ENCODE measurements at regions not wholly inside any gene's neighbourhood (a gene's known extent, or its start where the extent isn't known, plus 50 kb on each side); places are given as distances from the start of the nearest gene placed in this dataset.
A peak's percentile ranks its signal among the peaks of the same experiment; 100 is the strongest.

DNA sequence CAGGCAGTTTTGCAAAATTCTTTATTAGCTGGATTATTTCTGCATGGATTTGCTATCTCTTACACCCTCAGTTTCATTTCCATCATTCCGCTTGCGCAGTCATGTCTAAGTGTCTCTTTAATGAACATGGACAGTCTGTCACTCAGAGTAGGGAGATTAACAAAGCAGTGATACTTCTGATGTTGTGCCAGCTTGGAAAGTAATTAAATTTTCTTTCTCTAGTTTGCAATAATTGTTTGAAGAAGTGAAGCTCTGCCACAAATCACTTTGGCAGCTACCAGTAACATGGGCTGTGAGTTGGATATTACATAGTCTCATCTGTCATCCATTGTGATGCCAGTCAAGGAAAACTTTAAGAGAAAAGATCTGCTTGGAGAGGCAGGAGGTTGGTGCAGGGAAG lies 324.8 kb upstream of the NWD2 start:
- H3K4me3 ChIP-seq (ENCODE audit: low read depth, low read length): no peak overlapping the region
- TF ChIP-seq, protein P1, sequence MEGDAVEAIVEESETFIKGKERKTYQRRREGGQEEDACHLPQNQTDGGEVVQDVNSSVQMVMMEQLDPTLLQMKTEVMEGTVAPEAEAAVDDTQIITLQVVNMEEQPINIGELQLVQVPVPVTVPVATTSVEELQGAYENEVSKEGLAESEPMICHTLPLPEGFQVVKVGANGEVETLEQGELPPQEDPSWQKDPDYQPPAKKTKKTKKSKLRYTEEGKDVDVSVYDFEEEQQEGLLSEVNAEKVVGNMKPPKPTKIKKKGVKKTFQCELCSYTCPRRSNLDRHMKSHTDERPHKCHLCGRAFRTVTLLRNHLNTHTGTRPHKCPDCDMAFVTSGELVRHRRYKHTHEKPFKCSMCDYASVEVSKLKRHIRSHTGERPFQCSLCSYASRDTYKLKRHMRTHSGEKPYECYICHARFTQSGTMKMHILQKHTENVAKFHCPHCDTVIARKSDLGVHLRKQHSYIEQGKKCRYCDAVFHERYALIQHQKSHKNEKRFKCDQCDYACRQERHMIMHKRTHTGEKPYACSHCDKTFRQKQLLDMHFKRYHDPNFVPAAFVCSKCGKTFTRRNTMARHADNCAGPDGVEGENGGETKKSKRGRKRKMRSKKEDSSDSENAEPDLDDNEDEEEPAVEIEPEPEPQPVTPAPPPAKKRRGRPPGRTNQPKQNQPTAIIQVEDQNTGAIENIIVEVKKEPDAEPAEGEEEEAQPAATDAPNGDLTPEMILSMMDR (conservative IDR thresholded peaks at IDR 0.05; ENCODE audit: low read depth, low read length): no peak
- DNase-seq (ENCODE audit: low read depth): no peak

DNA sequence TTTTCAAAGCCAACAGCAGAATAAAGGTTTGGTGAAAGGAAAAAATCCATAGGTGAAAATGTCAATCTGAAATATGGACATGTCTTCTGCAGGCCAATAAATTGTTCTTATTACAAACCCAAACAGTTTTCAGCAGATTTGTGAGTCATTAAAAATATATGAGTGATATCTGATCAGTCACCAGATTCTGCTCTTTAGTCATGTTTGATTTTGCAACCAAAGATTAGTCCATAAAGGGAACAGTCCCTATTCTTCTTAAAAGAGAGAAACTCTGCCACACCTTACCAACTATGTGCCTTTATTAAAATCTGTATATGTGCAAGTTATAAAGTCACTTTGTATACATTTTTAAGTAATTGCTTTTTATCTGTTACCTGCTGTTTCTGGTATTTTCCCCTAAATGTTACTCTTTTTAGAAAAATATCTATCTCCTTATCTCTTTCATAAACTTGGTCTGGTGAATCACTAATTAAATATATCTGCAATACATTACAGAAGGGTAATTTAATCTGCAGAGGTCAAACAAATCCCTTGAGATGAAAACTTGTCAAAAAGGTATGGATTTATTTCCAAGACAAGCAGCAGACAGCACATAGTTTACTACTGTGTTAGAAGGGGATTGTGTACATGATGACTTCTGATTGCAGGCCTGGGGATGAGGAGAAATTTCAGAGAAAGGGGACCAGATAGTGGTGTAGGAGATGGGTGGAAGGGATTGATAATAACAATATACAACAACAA lies 322.9 kb upstream of the NWD2 start:
- TF ChIP-seq, protein P1 (conservative IDR thresholded peaks at IDR 0.05; ENCODE audit: low read depth, low read length): no peak
- no peak overlapping the region for H3K4me3 ChIP-seq (ENCODE audit: low read depth, low read length)
- DNase-seq (ENCODE audit: low read depth): no peak

DNA sequence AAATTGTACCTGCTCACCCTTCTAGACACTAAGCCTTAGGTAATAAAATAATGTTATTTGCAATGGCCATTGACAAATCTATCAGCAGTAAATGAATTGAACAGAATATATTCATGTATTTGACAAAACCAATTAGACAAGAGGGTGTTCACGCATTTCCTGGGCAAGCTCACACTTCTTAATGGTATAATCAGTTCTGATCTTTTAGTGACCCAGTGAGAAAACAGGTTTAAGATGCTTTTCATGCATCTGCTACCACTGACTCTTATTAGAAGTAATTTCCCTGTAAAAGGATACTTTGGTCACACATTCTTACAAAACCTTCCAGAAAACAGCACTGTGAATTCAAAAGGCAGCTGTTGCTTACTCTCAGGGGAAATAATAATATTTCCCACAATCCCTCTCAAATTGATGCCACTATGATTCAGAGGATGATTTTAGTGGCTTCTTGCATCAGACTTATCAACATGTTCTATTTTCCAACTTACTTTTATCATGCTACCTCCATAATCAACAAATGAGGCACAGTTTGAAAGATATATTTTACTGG lies 313.9 kb upstream of the NWD2 start:
- TF ChIP-seq, protein P1 (conservative IDR thresholded peaks at IDR 0.05; ENCODE audit: low read depth, low read length): no peak
- DNase-seq (ENCODE audit: low read depth): no peak
- no peak overlapping the region for H3K4me3 ChIP-seq (ENCODE audit: low read depth, low read length)

DNA sequence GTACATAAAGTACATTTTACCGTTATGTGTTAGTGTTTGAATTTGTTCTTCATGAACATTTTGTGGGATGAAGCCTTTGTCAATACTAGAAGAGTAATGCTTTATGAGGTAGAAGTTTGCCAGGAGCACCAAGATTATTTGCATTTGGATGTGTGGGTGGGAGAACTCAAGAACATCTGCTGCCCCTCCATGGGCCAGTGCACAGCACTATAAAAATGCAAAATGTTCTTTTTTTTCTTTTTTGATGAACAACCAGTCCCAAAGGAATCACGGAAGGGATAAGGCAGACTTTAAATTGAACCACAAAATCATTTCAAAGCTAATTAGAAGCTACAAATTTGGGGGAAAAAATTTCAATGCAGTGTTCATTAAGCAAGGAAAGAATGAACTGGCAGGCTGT lies 300.3 kb upstream of the NWD2 start:
- no peak overlapping the region for H3K4me3 ChIP-seq (ENCODE audit: low read depth, low read length)
- TF ChIP-seq, protein P1 (conservative IDR thresholded peaks at IDR 0.05; ENCODE audit: low read depth, low read length): no peak
- DNase-seq (ENCODE audit: low read depth): no peak

DNA sequence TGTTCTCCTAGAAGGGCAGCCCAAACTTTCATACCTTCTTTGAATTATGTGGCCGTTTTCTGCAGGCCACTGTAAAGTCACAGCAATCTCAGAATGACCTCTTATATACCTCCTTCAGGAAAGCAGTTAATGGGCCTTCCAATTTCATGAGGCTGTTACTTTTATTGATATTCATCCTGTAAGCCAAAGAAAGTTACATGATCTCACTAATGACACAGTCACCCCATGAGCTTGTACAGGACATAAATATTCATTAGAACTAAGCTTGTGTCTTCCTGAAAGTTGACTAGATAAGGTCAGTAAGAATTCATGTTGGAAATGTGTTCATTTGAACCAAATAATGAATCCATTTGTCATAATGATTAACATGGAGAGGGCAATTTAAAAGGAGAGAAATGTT lies 283.1 kb upstream of the NWD2 start:
- TF ChIP-seq, protein P1 (conservative IDR thresholded peaks at IDR 0.05; ENCODE audit: low read depth, low read length): no peak
- DNase-seq (ENCODE audit: low read depth): no peak

DNA sequence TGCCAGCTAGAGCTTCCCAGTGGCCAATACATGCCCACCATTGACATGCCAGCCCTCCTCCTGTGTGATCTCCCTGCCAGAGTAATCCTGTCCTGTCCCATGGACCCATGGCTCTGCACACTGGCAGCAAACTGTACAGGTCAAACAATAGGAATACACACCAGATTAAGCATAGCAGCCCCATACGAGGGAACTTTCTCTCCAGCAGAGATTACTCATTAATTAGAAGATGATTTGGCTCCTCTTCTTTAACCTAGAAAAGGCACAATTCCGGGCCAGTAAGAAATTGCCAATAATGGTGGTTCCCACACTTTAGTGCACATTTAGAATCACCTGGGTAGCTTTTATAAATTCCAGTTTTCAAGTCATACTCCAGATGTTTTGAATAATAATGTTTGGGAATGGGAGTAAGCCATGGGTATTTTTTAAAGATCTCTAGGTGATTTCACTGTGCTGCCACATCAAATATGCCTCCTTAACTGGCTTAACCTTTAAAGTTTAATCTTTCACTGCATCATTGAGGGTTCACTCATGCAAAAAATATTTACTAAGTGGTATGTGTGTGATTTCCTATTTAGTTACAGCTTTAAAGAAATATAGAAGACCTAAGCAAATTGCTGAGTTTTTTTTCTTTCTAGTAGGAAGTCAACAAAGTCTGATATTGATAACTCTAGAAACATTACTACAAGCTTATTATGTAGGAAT lies 277.6 kb upstream of the NWD2 start:
- peak; percentile 38 for DNase-seq (ENCODE audit: low read depth)
- TF ChIP-seq, protein P1 (conservative IDR thresholded peaks at IDR 0.05; ENCODE audit: low read depth, low read length): no peak
- no peak overlapping the region for H3K4me3 ChIP-seq (ENCODE audit: low read depth, low read length)

More for the DNA sequence above, 283.1 kb upstream of the NWD2 start:
- no peak overlapping the region for H3K4me3 ChIP-seq (ENCODE audit: low read depth, low read length)

Data from epithelial cell of proximal tubule (primary cell).